Endodermal cell (in vitro differentiated cells): ENCODE measurements at regions not wholly inside any gene's neighbourhood (a gene's known extent, or its start where the extent isn't known, plus 50 kb on each side); places are given as distances from the start of the nearest gene placed in this dataset.

ENCODE experiments used
- DNase-seq: peaks from one replicate; pipeline ENCODE4 v3.0.0-alpha.2; 2017
- H3K27ac ChIP-seq: 2 replicates; pipeline ENCODE4 v1.5.1; 2013; ENCODE audit warnings: mild to moderate bottlenecking, low read depth, low read length, moderate library complexity
- H3K27me3 ChIP-seq: 2 replicates; pipeline ENCODE4 v1.6.1; 2013; ENCODE audit warnings: mild to moderate bottlenecking, low read length, moderate library complexity; ENCODE audit not compliant: insufficient read depth, control insufficient read depth, poor library complexity, severe bottlenecking
- H3K36me3 ChIP-seq: 2 replicates; pipeline ENCODE4 v1.7.0; 2013; ENCODE audit warnings: mild to moderate bottlenecking, low read length, moderate library complexity; ENCODE audit not compliant: control insufficient read depth, insufficient read depth
- H3K4me1 ChIP-seq: one replicate; pipeline ENCODE4 v1.7.0; 2013; ENCODE audit warnings: low read length; ENCODE audit not compliant: control insufficient read depth, insufficient read depth
- H3K4me3 ChIP-seq: 2 replicates; pipeline ENCODE4 v1.5.1; 2013; ENCODE audit warnings: mild to moderate bottlenecking, low read length, moderate library complexity
- H3K9ac ChIP-seq: 2 replicates; pipeline ENCODE4 v1.6.1; 2013; ENCODE audit warnings: mild to moderate bottlenecking, low read length, moderate library complexity; ENCODE audit not compliant: poor library complexity, severe bottlenecking; ENCODE audit errors: extremely low read depth
- H3K9me3 ChIP-seq: 2 replicates; pipeline ENCODE4 v1.6.1; 2013; ENCODE audit warnings: mild to moderate bottlenecking, low read length, moderate library complexity; ENCODE audit not compliant: control insufficient read depth
- H3K27ac Mint-ChIP-seq: 2 replicates; pipeline ENCODE4 v1.8.0; 2020; ENCODE audit warnings: mixed read lengths
- H3K27me3 Mint-ChIP-seq: 2 replicates; pipeline ENCODE4 v1.8.0; 2021; ENCODE audit warnings: mild to moderate bottlenecking, mixed read lengths; ENCODE audit not compliant: insufficient read depth
- H3K36me3 Mint-ChIP-seq: 2 replicates; pipeline ENCODE4 v1.8.0; 2020; ENCODE audit warnings: low read depth, mixed read lengths
- H3K4me1 Mint-ChIP-seq: 2 replicates; pipeline ENCODE4 v1.8.0; 2020; ENCODE audit warnings: mixed read lengths
- H3K4me3 Mint-ChIP-seq: 2 replicates; pipeline ENCODE4 v1.8.0; 2020; ENCODE audit warnings: mild to moderate bottlenecking, moderate library complexity, mixed read lengths
- H3K9me3 Mint-ChIP-seq: 2 replicates; pipeline ENCODE4 v1.8.0; 2020; ENCODE audit warnings: mild to moderate bottlenecking, mixed read lengths
- WGBS, 2 experiments: methylation state at CpG; one replicate each; pipeline versions ENCODE4 v1.1.5 to v1.1.7; 2013; ENCODE audit warnings: missing lambda C conversion rate in 2 of 2, mixed read lengths in 1 of 2; ENCODE audit not compliant: insufficient coverage in 1 of 2, insufficient read length in 1 of 2; 5-methylcytosine and 5-hydroxymethylcytosine counted together
- TF ChIP-seq, protein P1 (sequence below): fragments of 200-600 bp; sonication (generic); conservative IDR thresholded peaks from 2 replicates; pipeline ENCODE4 v1.5.0; 2021; ENCODE audit warnings: antibody characterized with exemption, mild to moderate bottlenecking

DNA sequence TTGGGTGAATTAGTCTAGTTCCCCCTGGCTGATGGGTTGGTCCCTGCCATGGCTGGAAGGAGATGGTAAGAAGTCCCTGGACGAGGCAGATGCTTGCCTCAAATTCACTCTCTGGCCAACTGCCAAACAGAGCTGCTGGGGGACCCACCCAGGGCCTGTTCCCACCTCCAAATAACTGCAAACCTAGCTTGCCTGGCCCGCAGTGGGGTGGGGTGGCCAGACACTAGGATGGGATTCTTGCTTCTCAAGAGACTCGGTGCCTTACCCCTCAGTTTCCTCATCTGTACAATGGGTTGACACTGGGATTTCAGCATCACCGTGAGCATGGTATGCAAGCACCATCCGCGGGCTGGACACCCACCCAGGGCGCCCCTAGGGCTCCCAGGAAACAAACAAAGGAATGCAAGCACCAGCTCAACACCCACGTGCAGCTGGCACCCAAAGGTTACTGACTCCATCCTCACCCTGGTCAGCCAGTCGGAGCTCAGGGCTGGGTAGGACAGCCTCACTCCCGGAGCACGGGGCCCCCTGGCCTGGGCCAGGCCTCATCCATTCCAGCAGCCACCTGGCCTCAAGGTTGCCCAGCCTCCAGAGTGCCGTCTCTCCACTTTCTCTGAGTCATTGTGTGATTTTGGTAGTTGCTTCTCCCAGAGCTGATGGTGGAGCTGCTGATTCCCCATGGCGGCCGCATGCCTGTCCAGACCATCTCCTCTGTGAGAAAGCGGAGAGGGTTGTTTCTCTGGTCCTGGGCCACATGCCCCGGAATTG lies 205.2 kb upstream of the RTL1 start:
- H3K36me3 Mint-ChIP-seq, result peaks cover 4% of the 10 kb centered on the region
- no peak overlapping the region for H3K27ac Mint-ChIP-seq
- no peak overlapping the region for H3K4me3 Mint-ChIP-seq
- peaks cover 16% of the 10 kb centered on the region for H3K9me3 Mint-ChIP-seq
- peak; percentile 21 for DNase-seq
- Histone ChIP-seq H3K36me3 (no peaks in the 10 kb centered on the region), H3K27ac (no peak overlapping the region), H3K4me1 (no peaks in the 10 kb centered on the region), H3K9ac (no peak overlapping the region), H3K27me3 (no peaks in the 10 kb centered on the region), H3K9me3 (peaks cover 17% of the 10 kb centered on the region), H3K4me3 (no peak overlapping the region)
- TF ChIP-seq, protein P1, sequence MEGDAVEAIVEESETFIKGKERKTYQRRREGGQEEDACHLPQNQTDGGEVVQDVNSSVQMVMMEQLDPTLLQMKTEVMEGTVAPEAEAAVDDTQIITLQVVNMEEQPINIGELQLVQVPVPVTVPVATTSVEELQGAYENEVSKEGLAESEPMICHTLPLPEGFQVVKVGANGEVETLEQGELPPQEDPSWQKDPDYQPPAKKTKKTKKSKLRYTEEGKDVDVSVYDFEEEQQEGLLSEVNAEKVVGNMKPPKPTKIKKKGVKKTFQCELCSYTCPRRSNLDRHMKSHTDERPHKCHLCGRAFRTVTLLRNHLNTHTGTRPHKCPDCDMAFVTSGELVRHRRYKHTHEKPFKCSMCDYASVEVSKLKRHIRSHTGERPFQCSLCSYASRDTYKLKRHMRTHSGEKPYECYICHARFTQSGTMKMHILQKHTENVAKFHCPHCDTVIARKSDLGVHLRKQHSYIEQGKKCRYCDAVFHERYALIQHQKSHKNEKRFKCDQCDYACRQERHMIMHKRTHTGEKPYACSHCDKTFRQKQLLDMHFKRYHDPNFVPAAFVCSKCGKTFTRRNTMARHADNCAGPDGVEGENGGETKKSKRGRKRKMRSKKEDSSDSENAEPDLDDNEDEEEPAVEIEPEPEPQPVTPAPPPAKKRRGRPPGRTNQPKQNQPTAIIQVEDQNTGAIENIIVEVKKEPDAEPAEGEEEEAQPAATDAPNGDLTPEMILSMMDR, result no peak
- H3K4me1 Mint-ChIP-seq, result peaks cover 15% of the 10 kb centered on the region
- H3K27me3 Mint-ChIP-seq, result no peaks in the 10 kb centered on the region
- 93 to 95% methylated on average over 7 to 16 of the region's 16 CpGs for WGBS, 2 experiments

DNA sequence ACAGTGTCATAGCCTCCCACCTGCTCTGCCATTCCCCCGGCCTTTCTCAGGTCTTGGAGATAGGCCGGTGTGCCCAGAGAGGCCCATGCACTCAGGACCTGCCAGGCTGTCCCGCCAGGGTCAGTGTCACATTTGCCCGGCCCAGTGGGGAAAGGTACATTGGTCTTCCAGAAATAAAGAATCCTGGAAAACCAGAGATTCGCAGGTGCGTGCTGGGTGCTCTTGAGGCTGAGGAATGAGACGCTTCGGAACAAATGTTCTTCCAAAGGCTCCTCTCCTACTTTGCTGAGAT lies 205.8 kb upstream of the RTL1 start:
- H3K4me3 ChIP-seq, result no peak overlapping the region
- H3K27me3 Mint-ChIP-seq, result no peaks in the 10 kb centered on the region
- no peak overlapping the region for H3K27ac ChIP-seq
- peaks cover 16% of the 10 kb centered on the region for H3K9me3 Mint-ChIP-seq
- H3K27ac Mint-ChIP-seq, result peak overlapping the region; percentile 76
- no peaks in the 10 kb centered on the region for H3K27me3 ChIP-seq
- H3K36me3 Mint-ChIP-seq, result peaks cover 4% of the 10 kb centered on the region
- TF ChIP-seq, protein P1, result no peak
- H3K4me3 Mint-ChIP-seq, result no peak overlapping the region
- H3K36me3 ChIP-seq, result no peaks in the 10 kb centered on the region
- peaks cover 17% of the 10 kb centered on the region for H3K9me3 ChIP-seq
- DNase-seq, result peak; percentile 23
- no peak overlapping the region for H3K9ac ChIP-seq
- peaks cover 15% of the 10 kb centered on the region for H3K4me1 Mint-ChIP-seq
- 85 to 98% methylated on average over 6 to 8 of the region's 8 CpGs for WGBS, 2 experiments
- H3K4me1 ChIP-seq, result no peaks in the 10 kb centered on the region

DNA sequence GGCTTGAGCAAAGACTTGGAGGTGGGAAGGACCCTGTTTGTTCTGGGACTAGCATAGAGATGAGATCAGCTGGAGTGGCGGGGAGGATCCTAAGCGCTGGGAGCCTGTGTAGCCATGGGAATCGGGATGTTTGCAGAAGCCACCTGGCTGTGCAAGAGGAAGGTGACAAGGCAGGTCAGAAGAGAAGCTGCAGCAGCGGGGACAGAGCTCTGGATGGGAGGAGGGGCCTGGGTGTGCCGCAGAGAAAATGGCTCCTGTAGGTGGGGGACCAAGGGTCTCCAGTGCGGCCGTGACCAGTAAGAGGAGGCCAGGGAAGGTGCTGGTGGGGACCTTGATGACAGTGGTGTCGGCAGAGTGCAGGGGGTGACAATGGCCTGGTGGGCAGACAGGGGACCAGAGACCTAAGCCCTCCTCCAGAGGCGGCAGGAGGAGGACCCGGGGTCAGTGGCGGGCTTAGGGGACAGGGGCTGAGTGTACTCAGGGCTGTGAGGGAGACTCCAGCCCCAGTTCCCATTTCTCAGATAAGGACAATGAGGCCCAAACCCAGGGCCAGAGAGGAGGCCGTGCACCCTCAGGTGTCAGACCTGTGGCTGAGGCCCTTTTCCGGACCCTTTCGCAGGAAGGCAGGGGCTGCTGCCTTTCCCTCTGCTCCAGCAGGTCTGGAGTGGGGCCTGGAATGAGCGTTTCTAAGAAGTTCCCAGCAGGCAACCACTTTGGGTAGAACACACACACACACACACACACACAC lies 206.6 kb upstream of the RTL1 start:
- peak overlapping the region; percentile 25 for H3K9ac ChIP-seq
- H3K4me1 Mint-ChIP-seq, result peaks cover 15% of the 10 kb centered on the region
- no peaks in the 10 kb centered on the region for H3K27me3 ChIP-seq
- H3K27ac Mint-ChIP-seq, result peak overlapping the region; percentile 86
- no peak overlapping the region for H3K4me3 Mint-ChIP-seq
- peak; percentile 77 for DNase-seq
- TF ChIP-seq, protein P1, result peak; percentile 44
- peaks cover 17% of the 10 kb centered on the region for H3K9me3 ChIP-seq
- H3K9me3 Mint-ChIP-seq, result peaks cover 14% of the 10 kb centered on the region
- H3K36me3 ChIP-seq, result no peaks in the 10 kb centered on the region
- H3K4me1 ChIP-seq, result no peaks in the 10 kb centered on the region
- no peak overlapping the region for H3K27ac ChIP-seq
- H3K27me3 Mint-ChIP-seq, result no peaks in the 10 kb centered on the region
- no peak overlapping the region for H3K4me3 ChIP-seq
- peaks cover 4% of the 10 kb centered on the region for H3K36me3 Mint-ChIP-seq
- WGBS, 2 experiments, result 84 to 94% methylated on average over 3 to 14 of the region's 15 CpGs
